ENCODE measurements at regions not wholly inside any gene's neighbourhood (a gene's known extent, or its start where the extent isn't known, plus 50 kb on each side); places are given as distances from the start of the nearest gene placed in this dataset.

DNA sequence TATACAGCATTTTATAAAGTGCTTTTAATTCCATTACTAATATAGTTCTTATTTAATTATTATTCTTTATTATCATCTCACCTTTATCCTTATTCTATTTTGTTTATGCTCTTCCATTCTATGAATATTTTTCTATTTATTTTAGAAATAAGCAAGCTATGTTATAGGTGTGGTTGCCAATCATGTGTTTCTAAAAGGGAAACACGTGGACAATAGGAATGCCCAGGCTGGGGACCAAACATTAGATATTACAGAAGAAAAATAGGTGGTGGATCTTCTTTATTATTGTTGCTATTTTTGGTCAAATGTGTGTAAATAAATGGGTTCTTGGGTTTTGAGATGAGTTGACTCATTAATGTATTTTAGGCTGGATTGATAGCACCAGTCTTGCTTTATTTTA, 438.3 kb downstream of the RAB38 start:
- Histone ChIP-seq H4K91ac (ENCODE audit: low read length) (no peak overlapping the region), H3K36me3 (ENCODE audit: control insufficient read depth in 1 of 2, insufficient read depth in 2 of 2, low read depth in 1 of 2, low read length in 2 of 2) (no peaks in the 10 kb centered on the region), H3K4me2 (ENCODE audit: low read length, poor library complexity, severe bottlenecking) (no peak overlapping the region), H3K23ac (ENCODE audit: low read length in 2 of 2) (no peak overlapping the region), H2BK15ac (ENCODE audit: low read depth, poor library complexity, severe bottlenecking) (no peak overlapping the region), H2BK120ac (ENCODE audit: low read depth, low read length) (no peak overlapping the region), H3K27ac (ENCODE audit: low read length, poor library complexity, severe bottlenecking) (no peak overlapping the region), H3K4me1 (ENCODE audit: control insufficient read depth, insufficient read depth, low read depth, low read length) (no peaks in the 10 kb centered on the region), H3K14ac (ENCODE audit: low read length in 2 of 2) (no peak overlapping the region), H3K18ac (ENCODE audit: low read depth in 1 of 2, low read length in 2 of 2) (no peak overlapping the region), H3K9ac (ENCODE audit: low read length) (no peak overlapping the region), H3K79me1 (replicated peaks; ENCODE audit: low read length, poor library complexity, severe bottlenecking) (no peaks in the 10 kb centered on the region), H3K4ac (ENCODE audit: low read depth in 1 of 2, low read length in 2 of 2) (no peak overlapping the region), H2AK5ac (ENCODE audit: low read length, severe bottlenecking) (no peak overlapping the region), H4K8ac (ENCODE audit: low read length) (no peak overlapping the region), H3K4me3 (ENCODE audit: insufficient read depth in 1 of 2, low read depth in 1 of 2, low read length in 2 of 2) (no peak overlapping the region), H2AFZ (ENCODE audit: low read depth, low read length) (no peak overlapping the region), H3K9me3 (ENCODE audit: control insufficient read depth, low read length) (no peaks in the 10 kb centered on the region), H2BK12ac (ENCODE audit: low read length in 2 of 2) (no peak overlapping the region), H2BK5ac (ENCODE audit: low read depth, low read length, poor library complexity, severe bottlenecking) (no peak overlapping the region), H3K27me3 (ENCODE audit: control insufficient read depth in 1 of 2, insufficient read depth in 1 of 2, low read length in 2 of 2) (no peaks in the 10 kb centered on the region)
- 46% methylated on average over 1 of the region's 1 CpG for WGBS
- DNase-seq = no peak

GRCh38 chr11:87726506-87726905, 448.7 kb downstream of the RAB38 start:
- no peak for DNase-seq
- 83% methylated on average over 3 of the region's 3 CpGs for WGBS
- H4K91ac ChIP-seq (ENCODE audit: low read length) = no peak overlapping the region

GRCh38 chr11:87724358-87724757, 450.9 kb downstream of the RAB38 start:
- no peaks in the 10 kb centered on the region for H3K4me1 ChIP-seq (ENCODE audit: control insufficient read depth, insufficient read depth, low read depth, low read length)
- no peak overlapping the region for H3K4me2 ChIP-seq (ENCODE audit: low read length, poor library complexity, severe bottlenecking)
- H4K8ac ChIP-seq (ENCODE audit: low read length) = no peak overlapping the region
- H2AFZ ChIP-seq (ENCODE audit: low read depth, low read length) = no peak overlapping the region
- H2BK15ac ChIP-seq (ENCODE audit: low read depth, poor library complexity, severe bottlenecking) = no peak overlapping the region
- no peak overlapping the region for H3K9ac ChIP-seq (ENCODE audit: low read length)
- WGBS = no CpG with 5 or more reads among the region's 1 CpG
- no peak overlapping the region for H2AK5ac ChIP-seq (ENCODE audit: low read length, severe bottlenecking)
- no peak overlapping the region for H2BK120ac ChIP-seq (ENCODE audit: low read depth, low read length)
- H3K27ac ChIP-seq (ENCODE audit: low read length, poor library complexity, severe bottlenecking) = no peak overlapping the region
- H2BK12ac ChIP-seq (ENCODE audit: low read length in 2 of 2) = no peak overlapping the region
- no peak overlapping the region for H3K4ac ChIP-seq (ENCODE audit: low read depth in 1 of 2, low read length in 2 of 2)
- no peaks in the 10 kb centered on the region for H3K36me3 ChIP-seq (ENCODE audit: control insufficient read depth in 1 of 2, insufficient read depth in 2 of 2, low read depth in 1 of 2, low read length in 2 of 2)
- H3K79me1 ChIP-seq (replicated peaks; ENCODE audit: low read length, poor library complexity, severe bottlenecking) = no peaks in the 10 kb centered on the region
- no peaks in the 10 kb centered on the region for H3K9me3 ChIP-seq (ENCODE audit: control insufficient read depth, low read length)
- no peak overlapping the region for H2BK5ac ChIP-seq (ENCODE audit: low read depth, low read length, poor library complexity, severe bottlenecking)
- H4K91ac ChIP-seq (ENCODE audit: low read length) = no peak overlapping the region
- no peak overlapping the region for H3K18ac ChIP-seq (ENCODE audit: low read depth in 1 of 2, low read length in 2 of 2)
- no peak for DNase-seq
- H3K4me3 ChIP-seq (ENCODE audit: insufficient read depth in 1 of 2, low read depth in 1 of 2, low read length in 2 of 2) = no peak overlapping the region
- H3K14ac ChIP-seq (ENCODE audit: low read length in 2 of 2) = no peak overlapping the region
- H3K23ac ChIP-seq (ENCODE audit: low read length in 2 of 2) = no peak overlapping the region
- H3K27me3 ChIP-seq (ENCODE audit: control insufficient read depth in 1 of 2, insufficient read depth in 1 of 2, low read length in 2 of 2) = no peaks in the 10 kb centered on the region

More at GRCh38 chr11:87726506-87726905, 448.7 kb downstream of the RAB38 start:
- Histone ChIP-seq H3K4me3 (ENCODE audit: insufficient read depth in 1 of 2, low read depth in 1 of 2, low read length in 2 of 2) (no peak overlapping the region), H2BK12ac (ENCODE audit: low read length in 2 of 2) (no peak overlapping the region), H3K9me3 (ENCODE audit: control insufficient read depth, low read length) (no peaks in the 10 kb centered on the region), H2BK120ac (ENCODE audit: low read depth, low read length) (no peak overlapping the region), H4K8ac (ENCODE audit: low read length) (no peak overlapping the region), H3K79me1 (replicated peaks; ENCODE audit: low read length, poor library complexity, severe bottlenecking) (no peaks in the 10 kb centered on the region), H3K18ac (ENCODE audit: low read depth in 1 of 2, low read length in 2 of 2) (no peak overlapping the region), H2AK5ac (ENCODE audit: low read length, severe bottlenecking) (no peak overlapping the region), H3K36me3 (ENCODE audit: control insufficient read depth in 1 of 2, insufficient read depth in 2 of 2, low read depth in 1 of 2, low read length in 2 of 2) (no peaks in the 10 kb centered on the region), H2BK5ac (ENCODE audit: low read depth, low read length, poor library complexity, severe bottlenecking) (no peak overlapping the region), H2BK15ac (ENCODE audit: low read depth, poor library complexity, severe bottlenecking) (no peak overlapping the region), H3K4ac (ENCODE audit: low read depth in 1 of 2, low read length in 2 of 2) (no peak overlapping the region), H3K27ac (ENCODE audit: low read length, poor library complexity, severe bottlenecking) (no peak overlapping the region), H3K4me2 (ENCODE audit: low read length, poor library complexity, severe bottlenecking) (no peak overlapping the region), H3K14ac (ENCODE audit: low read length in 2 of 2) (no peak overlapping the region), H3K23ac (ENCODE audit: low read length in 2 of 2) (no peak overlapping the region), H2AFZ (ENCODE audit: low read depth, low read length) (no peak overlapping the region), H3K4me1 (ENCODE audit: control insufficient read depth, insufficient read depth, low read depth, low read length) (no peaks in the 10 kb centered on the region), H3K9ac (ENCODE audit: low read length) (no peak overlapping the region), H3K27me3 (ENCODE audit: control insufficient read depth in 1 of 2, insufficient read depth in 1 of 2, low read length in 2 of 2) (no peaks in the 10 kb centered on the region)

DNA sequence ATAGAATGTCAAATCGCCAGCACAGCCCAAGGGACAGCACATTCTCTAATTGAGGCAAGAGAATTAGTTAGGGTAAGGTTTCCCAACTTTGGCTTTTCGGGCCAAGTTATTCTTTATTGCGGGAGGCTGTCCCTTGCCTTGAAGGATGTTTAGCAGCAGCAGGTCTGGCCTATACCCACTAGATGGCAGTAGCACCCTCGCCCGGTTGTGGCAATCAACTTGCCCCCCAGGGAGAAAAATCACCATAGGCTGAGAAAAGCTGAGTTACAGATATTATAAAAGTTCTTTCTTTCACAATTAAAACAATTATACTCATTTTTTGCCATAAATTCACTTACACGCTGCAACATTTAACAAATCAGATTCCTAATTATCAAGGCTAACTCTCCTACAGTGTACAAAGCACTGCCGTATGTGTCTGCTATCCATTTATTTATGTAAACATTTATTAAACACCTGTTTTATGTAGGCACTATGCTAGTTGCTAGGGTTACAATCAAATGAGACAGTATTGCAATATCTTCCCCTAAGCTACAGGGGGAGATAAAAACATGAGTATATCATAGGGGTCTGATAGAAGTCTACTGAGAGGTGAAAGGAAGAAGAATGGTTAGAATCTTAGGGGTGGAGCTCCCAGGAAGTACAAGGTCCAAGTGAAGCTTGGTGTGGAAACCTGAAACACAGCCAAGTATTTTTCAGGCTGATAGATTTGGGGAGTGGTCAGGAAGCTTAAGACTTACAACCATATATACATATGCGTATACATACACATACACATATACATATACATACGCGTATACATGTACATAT, 452.3 kb downstream of the RAB38 start:
- Histone ChIP-seq H3K79me1 (replicated peaks; ENCODE audit: low read length, poor library complexity, severe bottlenecking) (no peaks in the 10 kb centered on the region), H3K23ac (ENCODE audit: low read length in 2 of 2) (no peak overlapping the region), H3K27ac (ENCODE audit: low read length, poor library complexity, severe bottlenecking) (no peak overlapping the region), H2BK5ac (ENCODE audit: low read depth, low read length, poor library complexity, severe bottlenecking) (no peak overlapping the region), H3K9ac (ENCODE audit: low read length) (no peak overlapping the region), H3K14ac (ENCODE audit: low read length in 2 of 2) (no peak overlapping the region), H2AK5ac (ENCODE audit: low read length, severe bottlenecking) (no peak overlapping the region), H3K4ac (ENCODE audit: low read depth in 1 of 2, low read length in 2 of 2) (no peak overlapping the region), H3K4me1 (ENCODE audit: control insufficient read depth, insufficient read depth, low read depth, low read length) (no peaks in the 10 kb centered on the region), H2BK120ac (ENCODE audit: low read depth, low read length) (no peak overlapping the region), H3K4me2 (ENCODE audit: low read length, poor library complexity, severe bottlenecking) (no peak overlapping the region), H4K91ac (ENCODE audit: low read length) (no peak overlapping the region), H2BK15ac (ENCODE audit: low read depth, poor library complexity, severe bottlenecking) (no peak overlapping the region), H3K18ac (ENCODE audit: low read depth in 1 of 2, low read length in 2 of 2) (no peak overlapping the region), H3K36me3 (ENCODE audit: control insufficient read depth in 1 of 2, insufficient read depth in 2 of 2, low read depth in 1 of 2, low read length in 2 of 2) (no peaks in the 10 kb centered on the region), H3K9me3 (ENCODE audit: control insufficient read depth, low read length) (no peaks in the 10 kb centered on the region), H3K27me3 (ENCODE audit: control insufficient read depth in 1 of 2, insufficient read depth in 1 of 2, low read length in 2 of 2) (no peaks in the 10 kb centered on the region), H2BK12ac (ENCODE audit: low read length in 2 of 2) (no peak overlapping the region), H2AFZ (ENCODE audit: low read depth, low read length) (no peak overlapping the region), H3K4me3 (ENCODE audit: insufficient read depth in 1 of 2, low read depth in 1 of 2, low read length in 2 of 2) (no peak overlapping the region), H4K8ac (ENCODE audit: low read length) (no peak overlapping the region)
- no peak for DNase-seq
- WGBS = 70% methylated on average over 4 of the region's 10 CpGs
